GM18951 (cell line): ENCODE measurements at regions not wholly inside any gene's neighbourhood (a gene's known extent, or its start where the extent isn't known, plus 50 kb on each side); places are given as distances from the start of the nearest gene placed in this dataset.

Experiments used
- POLR2A ChIP-seq: IDR thresholded peaks from 4 replicates; pipeline ENCODE4 v1.6.1; 2011; ENCODE audit warnings: mild to moderate bottlenecking; ENCODE audit not compliant: insufficient read length, insufficient read depth; ENCODE audit errors: extremely low read depth
- in situ Hi-C: fragments of 300-500 bp; cut with MboI; formaldehyde crosslinking; loops from one replicate; pipeline ENCODE4 v1.12.0; 2022; ENCODE audit warnings: low sequenced_read_pairs, mixed read lengths, inconsistent platforms; ENCODE audit not compliant: unreplicated experiment

DNA sequence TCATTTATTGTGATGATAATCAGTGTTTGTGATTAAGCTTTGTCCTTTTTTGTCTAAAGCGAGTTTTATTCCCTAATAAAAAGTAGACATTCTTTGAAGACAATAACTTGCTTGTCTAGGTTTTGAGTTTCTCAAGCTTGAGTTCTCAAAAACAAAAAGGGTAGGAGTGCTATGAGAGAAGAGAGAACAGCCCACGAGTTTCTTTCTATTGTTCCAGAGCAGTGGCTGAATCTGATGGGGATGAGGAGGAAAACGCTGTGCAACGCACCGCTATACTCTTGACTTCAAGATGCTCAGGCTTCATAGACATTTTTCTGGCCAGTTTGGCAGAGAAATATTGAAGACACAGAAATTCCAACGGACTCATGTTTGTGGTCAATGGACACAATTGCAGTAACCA is 669.8 kb upstream of the B3GALT2 start:
- in situ Hi-C loops, result no loop called here
- no peak for TF ChIP-seq POLR2A

DNA sequence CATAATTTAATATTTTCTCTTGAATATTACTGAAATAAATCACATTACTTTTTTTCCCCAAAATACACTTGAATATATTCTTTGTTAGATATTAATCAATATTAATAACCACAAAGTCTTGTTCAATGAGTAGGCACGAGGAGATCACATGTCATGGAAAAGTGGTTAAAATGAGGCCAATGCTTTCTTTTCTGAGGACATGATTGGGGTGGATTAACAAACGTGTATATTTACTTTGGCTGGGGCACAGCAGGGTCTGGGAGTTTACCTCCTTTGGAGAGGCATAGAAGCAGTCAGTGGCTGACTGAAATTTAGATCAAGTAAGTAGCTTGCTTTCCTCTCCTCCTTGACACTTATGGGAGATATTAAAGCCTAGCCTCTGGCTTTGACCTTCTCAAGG is 664.3 kb upstream of the B3GALT2 start:
- TF ChIP-seq POLR2A, result no peak

GRCh38 chr1:193846876-193847604 is 660.6 kb upstream of the B3GALT2 start:
- TF ChIP-seq POLR2A, result no peak
- in situ Hi-C loops, result no loop called here

More for the DNA sequence above, 664.3 kb upstream of the B3GALT2 start:
- in situ Hi-C loops, result no loop called here

- no peak for TF ChIP-seq POLR2A
- in situ Hi-C loops, result no loop called here
Observed at GRCh38 chr1:193846411-193846810, 660.0 kb upstream of the B3GALT2 start.

DNA sequence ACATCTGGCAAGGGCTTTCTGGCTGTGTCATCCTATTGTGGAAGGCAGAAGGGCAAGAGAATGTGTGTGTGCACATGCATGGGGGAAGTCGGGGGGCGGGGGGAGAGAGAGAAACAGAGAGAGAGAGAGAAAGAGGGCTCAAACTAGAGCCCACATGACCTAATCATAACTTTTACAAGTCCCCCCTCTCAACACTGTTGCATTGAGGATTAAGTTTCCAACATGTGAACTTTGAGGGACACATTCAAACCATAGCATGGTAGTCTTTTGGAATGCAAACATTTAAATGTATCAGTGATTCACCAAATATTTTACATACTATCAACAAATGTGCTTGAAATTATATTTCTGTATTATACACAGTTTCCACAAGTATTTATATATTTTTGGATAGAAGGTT is 655.4 kb upstream of the B3GALT2 start:
- TF ChIP-seq POLR2A, result no peak
- in situ Hi-C loops, result no loop called here

DNA sequence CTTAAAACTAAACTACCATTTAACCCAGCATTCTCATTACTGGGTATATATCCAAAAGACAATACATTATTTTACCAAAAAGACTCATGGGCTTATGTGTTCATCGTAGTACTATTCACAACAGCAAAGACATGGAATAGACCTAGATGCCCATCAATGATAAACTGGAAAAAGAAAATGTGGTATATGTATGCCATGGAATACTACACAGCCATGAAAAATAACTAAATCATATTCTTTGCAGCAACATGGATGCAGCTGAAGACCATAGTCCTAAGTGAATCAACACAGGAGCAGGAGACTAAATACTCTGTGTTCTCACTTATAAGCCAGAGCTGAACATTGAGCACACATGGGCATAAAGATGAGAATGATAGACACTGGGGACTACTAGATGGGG is 645.1 kb upstream of the B3GALT2 start:
- in situ Hi-C loops, result no loop called here

GRCh38 chr1:193827516-193827915 is 641.1 kb upstream of the B3GALT2 start:
- in situ Hi-C loops, result no loop called here
- no peak for TF ChIP-seq POLR2A

More for the DNA sequence above, 645.1 kb upstream of the B3GALT2 start:
- no peak for TF ChIP-seq POLR2A

GRCh38 chr1:193819376-193819775 is 633.0 kb upstream of the B3GALT2 start:
- in situ Hi-C loops, result no loop called here
- no peak for TF ChIP-seq POLR2A

- no peak for TF ChIP-seq POLR2A
- in situ Hi-C loops, result no loop called here
Observed at GRCh38 chr1:193807208-193807607, 620.8 kb upstream of the B3GALT2 start.

DNA sequence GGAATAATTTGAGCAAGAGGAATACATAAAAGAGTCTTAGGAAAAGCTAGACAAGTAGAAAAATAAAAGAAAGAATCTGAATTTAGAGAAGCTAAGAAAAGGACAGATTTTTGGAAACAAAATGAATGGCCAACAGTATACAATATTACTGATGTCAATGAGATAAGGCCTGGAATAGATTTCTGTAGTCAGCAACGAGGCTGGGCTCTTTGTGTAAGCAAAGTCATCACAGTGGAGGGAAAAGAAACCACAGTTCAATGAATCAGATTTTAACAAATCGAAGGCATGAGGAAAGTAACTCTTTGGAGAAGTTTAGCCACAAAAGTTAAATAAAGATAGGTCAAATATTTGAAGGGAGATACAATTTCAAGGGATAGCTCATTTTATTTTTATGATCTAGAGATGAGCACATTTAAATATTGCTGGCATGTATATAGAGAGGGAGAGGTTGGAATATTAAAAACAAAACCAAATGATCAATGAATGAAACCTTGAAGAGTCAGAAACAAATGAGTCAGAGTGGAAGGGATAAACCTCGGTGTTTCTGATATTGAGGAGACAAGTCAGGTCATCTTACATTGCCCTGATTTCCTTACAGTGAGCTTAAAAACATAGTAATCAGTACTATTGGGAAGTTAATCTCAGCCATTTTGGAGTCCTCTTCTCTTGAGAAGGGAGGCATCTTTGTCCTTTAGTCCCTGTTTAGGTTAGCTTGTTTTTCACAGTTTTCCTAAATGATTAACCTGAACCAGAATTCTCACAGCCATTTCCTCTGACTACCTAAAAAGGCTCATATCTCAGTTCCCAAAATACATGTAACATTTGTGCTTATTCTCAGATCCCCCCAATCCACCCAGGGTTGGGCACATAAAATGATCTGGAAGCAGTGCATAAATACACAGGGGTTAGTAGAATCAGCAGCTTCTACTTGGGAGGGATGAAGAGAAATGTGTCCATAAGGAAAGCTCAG is 620.0 kb upstream of the B3GALT2 start:
- in situ Hi-C loops, result no loop called here
- TF ChIP-seq POLR2A, result no peak

- no peak for TF ChIP-seq POLR2A
- in situ Hi-C loops, result no loop called here
Observed at GRCh38 chr1:193799948-193800690, 613.7 kb upstream of the B3GALT2 start.

- TF ChIP-seq POLR2A, result no peak
- in situ Hi-C loops, result no loop called here
Observed at GRCh38 chr1:193799371-193799770, 613.0 kb upstream of the B3GALT2 start.

DNA sequence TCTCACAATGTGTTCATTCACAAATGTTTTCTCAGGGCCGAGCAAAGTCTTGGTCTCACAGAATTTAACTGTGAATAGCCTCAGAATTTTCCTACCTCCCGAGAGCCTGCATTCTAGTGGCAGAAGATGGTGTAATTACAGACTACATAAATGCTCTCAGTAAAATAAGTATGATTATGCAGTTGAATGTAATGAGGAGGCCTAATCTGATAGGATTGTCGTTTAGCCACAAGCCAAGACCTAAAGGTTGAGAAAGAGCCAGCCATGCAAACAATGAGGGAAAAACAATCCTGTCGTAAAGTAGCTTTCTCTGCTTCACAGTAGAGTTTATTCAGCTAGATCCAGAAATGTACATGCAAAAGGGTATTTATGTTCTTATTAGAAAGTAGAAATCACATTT is 607.8 kb upstream of the B3GALT2 start:
- in situ Hi-C loops, result no loop called here
- no peak for TF ChIP-seq POLR2A
